COLO668 (cell line): ENCODE measurements at regions not wholly inside any gene's neighbourhood (a gene's known extent, or its start where the extent isn't known, plus 50 kb on each side); places are given as distances from the start of the nearest gene placed in this dataset.
"Not testable (repeated sequence)": the region's sequence is repeated elsewhere in the genome, so short reads cannot be mapped to it uniquely, and the experiment has no call there.

Experiments
- DNase-seq: peaks from one replicate; lab custom pipeline; 2025; ENCODE audit not compliant: unreplicated experiment; lab: John Stamatoyannopoulos, UW

- no peak for DNase-seq
Measured at GRCh38 chr17:71548540-71549190, 572.2 kb upstream of the SOX9 start.

GRCh38 chr17:71550675-71551074 is 570.1 kb upstream of the SOX9 start:
- no peak for DNase-seq

DNA sequence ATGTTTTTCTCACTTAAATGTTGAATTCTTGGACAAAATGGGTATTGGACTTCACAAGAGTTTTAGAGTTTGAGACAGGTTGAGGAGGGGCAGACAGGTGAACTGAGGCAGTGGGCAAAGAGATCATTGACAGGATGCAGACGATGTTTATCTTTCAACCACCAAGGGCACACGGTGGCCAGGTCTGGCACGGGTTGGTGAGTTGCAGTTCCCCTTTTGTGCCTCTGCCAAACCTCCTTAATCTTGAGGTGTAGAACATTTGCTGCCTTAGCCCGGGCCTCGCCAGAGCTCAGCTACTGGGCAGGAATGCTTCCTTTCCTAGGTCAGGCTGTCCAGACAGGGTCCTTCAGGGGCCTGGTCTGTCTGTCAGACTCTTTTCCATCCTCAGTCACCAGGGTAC is 567.4 kb upstream of the SOX9 start:
- no peak for DNase-seq

DNA sequence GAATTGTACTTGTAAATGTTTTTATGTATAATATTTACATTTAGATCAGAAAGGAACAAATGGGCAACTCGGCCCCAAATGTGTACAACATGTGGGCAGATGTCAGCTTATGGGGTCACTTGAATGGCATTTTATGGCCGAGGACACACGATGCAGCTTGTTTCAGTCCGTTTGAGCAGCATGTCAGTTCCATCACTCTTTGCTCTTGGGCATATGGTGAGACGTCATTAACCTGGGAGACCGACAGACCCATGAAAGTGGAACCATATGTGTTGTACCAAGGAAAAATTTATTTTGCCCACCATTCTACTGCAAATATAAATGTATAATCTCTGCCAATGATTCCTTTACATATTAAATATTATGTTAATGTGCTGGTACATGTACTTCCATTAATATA is 561.9 kb upstream of the SOX9 start:
- DNase-seq = no peak

DNA sequence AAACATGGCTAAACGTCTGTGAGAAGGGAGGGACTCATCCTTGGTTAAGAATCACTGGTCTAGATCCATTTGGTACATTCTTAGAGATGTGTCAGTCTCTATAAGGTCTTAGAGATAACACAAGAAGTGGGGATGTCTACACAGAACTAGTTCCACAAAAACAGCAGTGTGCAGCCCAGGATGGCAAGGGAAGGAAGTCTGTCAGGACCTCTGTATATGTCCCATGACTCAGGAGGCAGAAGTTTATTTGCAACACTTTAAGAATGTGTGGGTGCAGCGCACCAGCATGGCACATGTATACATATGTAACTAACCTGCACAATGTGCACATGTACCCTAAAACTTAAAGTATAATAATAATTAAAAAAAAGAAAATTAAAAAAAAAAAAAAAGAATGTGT is 548.5 kb upstream of the SOX9 start:
- no peak for DNase-seq

GRCh38 chr17:71578446-71578845 is 542.4 kb upstream of the SOX9 start:
- no peak for DNase-seq

GRCh38 chr17:71580220-71580619 is 540.6 kb upstream of the SOX9 start:
- DNase-seq = no peak

DNA sequence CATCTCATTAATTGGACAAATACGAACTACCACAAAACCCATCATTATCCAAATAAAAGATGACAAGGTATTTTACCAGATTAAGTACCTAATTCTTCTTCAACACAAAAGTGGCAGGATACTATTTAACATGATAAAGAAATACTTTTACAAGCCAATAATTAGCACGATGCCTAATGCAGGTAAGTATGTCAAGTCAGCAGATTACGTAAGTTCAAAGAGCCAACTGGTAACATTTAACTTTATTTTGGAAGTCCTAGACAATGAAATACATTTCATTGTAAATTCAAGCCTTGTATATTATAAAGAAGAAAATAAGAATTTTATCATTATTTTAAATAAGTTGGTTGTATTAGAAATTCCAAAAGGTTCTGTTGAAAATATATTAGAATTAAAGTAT is 535.3 kb upstream of the SOX9 start:
- DNase-seq = no peak

DNA sequence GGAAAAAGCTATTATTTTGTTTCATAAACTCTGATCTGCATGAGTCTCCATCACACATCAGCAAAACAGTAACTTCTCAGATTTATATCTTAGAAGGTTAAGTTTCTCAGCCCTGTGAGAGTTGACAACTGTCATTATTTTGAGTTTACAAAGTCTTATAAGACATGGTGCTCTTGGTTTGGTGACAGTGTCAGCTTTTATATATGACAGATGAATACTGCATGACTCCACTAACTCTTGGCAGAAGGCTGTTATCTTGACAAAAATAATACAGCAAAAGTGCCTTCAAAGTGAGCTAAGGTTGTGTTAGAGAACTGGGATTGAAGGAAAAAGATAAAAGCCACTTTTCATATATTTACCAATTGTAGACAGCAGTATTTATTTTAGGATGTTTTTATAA is 528.4 kb upstream of the SOX9 start:
- no peak for DNase-seq

- no peak for DNase-seq
Measured at GRCh38 chr17:71593078-71593477, 527.7 kb upstream of the SOX9 start.

DNA sequence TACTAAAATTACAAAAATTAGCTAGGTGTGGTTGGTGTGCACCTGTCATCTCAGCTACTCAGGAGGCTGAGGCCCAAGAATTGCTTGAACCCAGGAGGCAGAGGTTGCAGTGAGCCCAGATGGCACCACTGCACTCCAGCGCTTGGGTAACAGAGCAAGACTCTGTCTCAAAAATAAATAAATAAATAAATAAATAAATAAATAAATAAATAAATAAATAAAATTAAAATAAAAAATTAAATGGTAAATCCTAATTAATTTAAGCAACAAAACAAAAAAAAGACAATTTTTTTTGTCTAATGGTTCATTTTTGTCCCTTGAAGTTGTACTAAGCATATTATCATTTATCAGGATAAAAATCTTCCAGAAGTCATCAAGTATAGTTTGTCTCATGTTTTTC is 521.2 kb upstream of the SOX9 start:
- DNase-seq = not testable (repeated sequence)

DNA sequence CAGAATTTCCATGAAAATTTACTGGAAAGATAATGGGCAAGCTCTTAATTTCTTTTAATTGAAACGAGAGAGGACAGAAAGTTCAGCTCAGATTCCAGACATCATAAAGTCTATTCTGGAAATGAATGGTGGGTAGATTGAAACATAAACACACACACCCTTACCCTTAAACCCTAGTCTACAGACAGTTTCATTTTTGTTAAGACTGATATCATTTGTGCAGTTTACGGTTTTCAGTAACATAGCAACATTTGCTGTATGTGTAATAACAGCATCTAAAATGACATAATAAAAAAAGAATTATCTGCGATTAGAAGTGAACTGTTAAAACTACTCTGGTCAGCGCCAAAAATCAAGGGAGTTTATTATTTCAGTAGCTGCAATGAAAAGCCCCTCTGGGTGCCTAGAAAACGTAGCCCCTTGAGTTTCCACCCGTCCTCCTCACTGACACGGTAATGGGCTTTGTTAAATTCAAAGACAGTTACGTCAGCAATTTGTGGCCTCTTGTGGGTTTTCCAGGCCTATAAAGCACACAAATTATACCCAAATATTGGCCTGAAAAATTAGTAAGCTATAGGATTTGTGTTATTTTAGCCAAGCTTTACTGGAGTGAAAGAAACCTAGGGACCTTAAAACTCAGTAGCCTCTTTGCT is 520.6 kb upstream of the SOX9 start:
- DNase-seq = no peak

DNA sequence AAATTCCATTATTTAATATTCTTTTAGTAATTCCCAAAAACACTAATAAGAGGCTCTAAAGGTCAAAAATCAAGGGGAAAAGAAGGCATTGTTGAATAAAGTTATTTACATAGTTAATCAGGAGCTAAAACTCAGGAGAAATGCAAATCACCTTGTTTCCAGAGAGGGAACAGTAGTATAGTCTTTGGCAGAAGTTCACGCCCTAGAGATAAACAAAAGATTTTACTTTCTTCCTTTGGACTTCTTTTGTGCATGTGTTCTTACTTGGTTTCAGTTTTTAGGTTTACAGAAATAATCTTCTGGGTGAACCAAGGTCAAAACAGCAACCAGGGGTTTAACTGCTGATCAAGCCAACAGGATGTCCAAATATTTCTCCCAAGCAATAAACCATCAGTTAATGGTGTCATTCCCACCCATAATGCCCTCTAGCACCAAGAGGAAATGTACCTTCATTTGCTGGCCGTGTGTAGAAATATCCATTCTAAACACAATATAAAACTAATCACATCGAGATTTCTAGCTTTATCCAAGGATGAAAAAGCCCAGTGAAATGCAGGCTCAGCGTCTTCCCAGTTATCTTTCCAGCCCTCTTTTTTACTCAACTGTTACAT is 518.8 kb upstream of the SOX9 start:
- DNase-seq = no peak

GRCh38 chr17:71613996-71614395 is 506.8 kb upstream of the SOX9 start:
- DNase-seq = no peak

DNA sequence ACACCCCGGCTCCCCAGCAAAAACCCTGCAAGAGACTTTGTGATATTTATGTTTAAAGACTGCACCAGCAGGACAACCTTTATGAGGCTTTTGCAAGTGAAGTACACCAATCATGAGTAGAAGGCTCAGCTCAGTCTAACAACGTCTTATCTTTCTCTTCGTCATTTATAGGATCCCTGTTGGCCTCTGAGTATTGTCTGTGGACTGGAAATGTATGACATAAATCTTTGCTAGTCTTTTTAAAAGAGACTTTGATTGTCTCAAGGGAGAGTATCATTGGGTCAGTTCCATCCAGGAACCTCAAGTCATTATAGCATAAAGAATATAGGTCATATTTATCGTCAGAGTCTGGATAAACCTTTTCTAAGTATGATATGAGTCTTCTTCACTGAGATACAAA is 505.0 kb upstream of the SOX9 start:
- no peak for DNase-seq

GRCh38 chr17:71617767-71618166 is 503.1 kb upstream of the SOX9 start:
- DNase-seq = not testable (repeated sequence)

DNA sequence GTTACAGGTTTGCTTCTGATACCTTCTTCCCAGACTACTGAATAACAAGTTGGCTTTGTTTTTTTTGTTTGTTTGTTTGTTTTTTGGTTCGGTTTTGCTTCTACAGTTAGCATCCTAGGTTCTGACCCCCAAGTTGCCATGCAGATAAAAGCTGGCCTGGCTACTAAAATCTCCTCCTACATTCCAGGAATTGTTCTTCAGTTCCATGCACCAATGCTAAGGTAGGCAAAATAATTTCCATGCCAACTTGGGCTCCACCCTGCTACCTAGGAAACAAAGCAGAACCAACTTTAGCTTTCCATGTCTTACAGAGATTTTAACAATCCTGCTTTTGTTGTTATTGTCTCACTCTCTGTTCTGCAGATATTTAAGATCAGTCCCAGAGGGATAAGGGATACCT is 495.5 kb upstream of the SOX9 start:
- DNase-seq = no peak

- no peak for DNase-seq
Measured at GRCh38 chr17:71628306-71628705, 492.5 kb upstream of the SOX9 start.

DNA sequence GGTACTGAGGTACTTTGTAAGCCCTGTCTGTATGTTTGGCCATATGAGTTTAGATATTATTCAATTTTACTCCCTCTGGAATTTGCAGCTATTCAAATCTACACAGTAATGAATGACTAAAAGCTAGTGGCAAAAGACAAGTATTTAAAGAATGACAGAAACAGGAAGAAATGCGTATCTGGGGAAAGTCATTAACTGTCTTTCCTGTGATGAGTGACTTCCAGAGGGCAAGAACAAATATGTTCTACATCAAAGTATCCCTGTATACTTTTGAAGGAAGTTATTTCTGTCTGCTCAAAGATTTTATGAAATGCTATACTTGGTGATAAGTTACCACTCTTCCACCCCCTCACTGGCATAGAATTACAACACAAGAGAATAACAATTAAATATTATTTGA is 489.3 kb upstream of the SOX9 start:
- no peak for DNase-seq

DNA sequence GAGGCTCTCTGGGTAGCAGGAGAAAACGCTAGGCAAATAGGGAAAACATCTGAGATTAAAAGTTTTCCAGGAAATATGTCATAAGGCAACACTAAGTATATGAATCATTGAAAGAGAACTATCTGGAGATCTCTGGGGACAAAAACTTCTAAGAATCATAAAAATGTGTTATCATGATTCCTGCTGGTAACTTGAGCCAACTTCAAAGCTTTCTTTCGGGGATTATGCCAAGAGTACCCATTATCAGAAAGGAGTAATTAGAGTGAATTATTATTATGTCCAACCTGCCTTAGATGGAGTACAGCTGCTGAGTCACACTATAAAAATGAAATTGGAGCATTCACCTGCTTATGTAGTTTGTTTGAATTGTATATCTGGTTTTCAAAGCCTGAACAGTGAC is 488.5 kb upstream of the SOX9 start:
- no peak for DNase-seq

DNA sequence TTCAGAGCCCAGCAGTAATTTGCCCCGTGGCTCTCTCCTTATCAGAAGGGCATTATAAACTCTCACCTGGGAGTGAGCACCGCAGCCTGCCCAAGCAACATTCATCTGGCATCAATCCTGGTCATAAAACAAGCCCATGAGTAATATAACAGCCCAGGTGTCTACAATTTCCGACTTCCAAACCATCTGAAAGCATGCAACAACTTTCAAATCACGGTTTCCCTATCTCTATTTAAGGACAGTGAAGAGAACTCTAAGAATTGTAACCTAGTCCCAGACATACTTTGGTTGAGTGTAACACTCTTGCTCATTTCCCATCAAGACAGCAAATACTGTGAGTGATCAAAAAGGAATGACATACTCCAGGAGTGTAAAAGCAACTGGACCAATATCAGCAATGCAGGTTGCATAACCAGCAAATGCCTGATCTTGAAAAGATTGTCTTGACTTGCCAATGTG is 487.4 kb upstream of the SOX9 start:
- peak; percentile 1 for DNase-seq

DNA sequence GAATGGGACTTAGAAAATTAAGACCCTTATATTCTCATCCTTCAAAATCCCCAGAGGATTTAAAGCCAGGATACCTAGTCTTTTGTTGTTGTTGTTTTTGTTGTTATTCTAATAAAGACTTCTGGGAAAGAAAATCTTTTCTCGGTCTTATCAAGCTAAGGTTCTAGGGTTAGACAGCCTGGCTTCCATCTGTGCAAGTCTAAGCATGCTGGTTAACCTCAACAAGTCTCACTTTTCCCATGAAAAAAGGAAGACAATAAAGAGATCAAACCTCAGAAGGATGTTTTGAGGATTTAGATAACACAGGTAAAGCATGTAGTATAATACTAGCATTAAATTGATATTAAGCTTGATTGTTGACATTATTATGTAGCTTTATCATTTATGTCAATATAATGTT is 486.4 kb upstream of the SOX9 start:
- no peak for DNase-seq

DNA sequence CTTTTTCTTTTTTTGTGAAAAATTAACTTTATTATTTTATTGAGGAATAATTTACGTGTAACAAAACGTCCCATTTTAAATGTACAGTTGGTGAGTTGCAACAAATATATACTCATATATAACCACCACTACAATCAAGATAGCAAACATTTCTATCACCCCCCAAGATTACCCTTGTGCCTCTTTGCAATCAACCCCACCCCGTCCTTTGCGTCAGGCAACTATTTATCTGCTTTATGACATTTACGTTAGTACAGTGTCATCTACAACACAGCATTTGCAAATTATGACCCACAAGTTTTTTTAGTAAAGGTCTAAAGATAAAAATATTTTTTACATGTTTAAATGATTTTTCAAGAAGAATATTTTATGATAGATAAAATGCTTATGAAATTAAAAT is 485.6 kb upstream of the SOX9 start:
- no peak for DNase-seq
